Urinary bladder (tissue), 3 donors: ENCODE measurements at regions not wholly inside any gene's neighbourhood (a gene's known extent, or its start where the extent isn't known, plus 50 kb on each side); places are given as distances from the start of the nearest gene placed in this dataset.
"Not testable (repeated sequence)": the region's sequence is repeated elsewhere in the genome, so short reads cannot be mapped to it uniquely, and the experiment has no call there.

Experiments used
- DNase-seq: peaks from one replicate; pipeline ENCODE4 v3.0.0-alpha.2; 2015; ENCODE audit errors: extremely low spot score
- H3K27ac ChIP-seq: one replicate; pipeline ENCODE4 v1.5.1; 2013; ENCODE audit warnings: low read depth, mild to moderate bottlenecking, moderate library complexity
- H3K36me3 ChIP-seq: one replicate; pipeline ENCODE4 v1.6.1; 2013; ENCODE audit warnings: mild to moderate bottlenecking, moderate library complexity; ENCODE audit not compliant: insufficient read depth
- H3K4me1 ChIP-seq: one replicate; pipeline ENCODE4 v1.6.1; 2013; ENCODE audit warnings: mild to moderate bottlenecking, moderate library complexity; ENCODE audit not compliant: insufficient read depth
- H3K4me3 ChIP-seq: one replicate; pipeline ENCODE4 v1.5.1; 2013; ENCODE audit warnings: low read depth, low read length
- WGBS: extraction: QIAGEN DNeasy Blood & Tissue Kit; methylation state at CpG from one replicate; pipeline ENCODE4 v1.1.7; 2013; 5-methylcytosine and 5-hydroxymethylcytosine counted together
- donor health status: healthy with polysubstance abuse.
- donor health status: healthy.

DNA sequence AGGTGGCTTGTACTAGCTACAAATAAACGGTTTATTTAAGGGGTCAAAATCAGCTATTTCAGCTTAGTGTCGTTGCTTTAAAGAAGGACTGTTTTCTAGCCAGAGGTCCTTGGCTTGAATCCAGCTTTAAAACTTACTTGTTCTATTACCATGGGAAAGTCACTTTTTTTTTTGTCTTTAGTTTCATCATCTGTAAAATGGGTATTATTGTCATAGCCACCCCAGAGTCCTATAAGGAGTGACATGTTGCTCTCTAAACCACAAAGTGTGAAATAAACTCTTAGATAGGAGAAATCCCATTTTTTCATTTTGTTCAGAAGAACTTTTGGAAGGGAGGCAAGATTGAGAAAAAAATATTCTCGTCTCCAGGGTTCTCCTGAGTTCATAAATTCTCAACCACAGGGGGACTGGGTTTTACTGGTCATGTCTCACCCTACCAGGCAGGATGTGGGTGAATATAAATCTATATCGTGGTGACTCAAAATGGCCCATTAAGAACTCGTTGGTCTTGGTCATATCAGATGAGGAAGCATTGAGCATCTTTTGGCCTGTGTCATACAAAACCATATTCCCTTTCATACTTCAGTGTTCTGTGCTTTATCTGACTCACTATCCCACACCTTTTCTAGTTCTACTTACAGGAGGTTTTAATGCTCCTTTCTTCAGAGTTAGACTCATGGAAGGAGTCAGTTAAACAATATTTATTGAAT lies 202.7 kb upstream of the NR3C1 start:
- no peaks in the 10 kb centered on the region for H3K36me3 ChIP-seq
- H3K27ac ChIP-seq = no peak overlapping the region
- no peak for DNase-seq
- H3K4me1 ChIP-seq = no peaks in the 10 kb centered on the region
- no peak overlapping the region for H3K4me3 ChIP-seq
- 58% methylated on average over 5 of the region's 5 CpGs for WGBS

DNA sequence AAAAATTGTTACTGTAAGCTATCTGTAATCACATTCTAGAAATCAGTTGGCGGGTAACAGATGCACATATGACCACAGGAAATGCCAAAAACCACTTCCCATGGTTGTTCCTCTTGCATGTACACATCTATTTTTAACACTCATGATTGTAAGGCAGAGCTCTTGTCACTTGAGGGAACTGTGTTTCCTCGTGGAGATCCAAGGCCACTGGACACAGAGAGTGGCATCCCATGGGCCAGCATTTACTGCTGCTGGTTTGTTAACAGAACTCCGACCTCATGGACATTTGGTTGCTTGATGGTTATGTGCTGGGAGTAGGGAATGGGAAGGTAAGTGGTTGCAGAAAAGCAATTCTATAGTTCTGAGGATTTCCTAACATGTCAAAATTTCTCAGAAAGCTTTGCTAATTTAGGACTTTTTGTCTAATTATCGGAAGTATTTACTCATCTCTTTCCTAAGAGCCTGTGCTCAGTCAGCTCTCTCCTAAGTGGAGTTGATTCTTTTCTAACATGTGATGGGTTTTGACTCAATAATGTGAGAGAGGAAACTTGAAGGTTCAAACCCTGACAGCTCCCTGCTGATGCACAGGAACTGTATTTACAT lies 202.0 kb upstream of the NR3C1 start:
- H3K36me3 ChIP-seq = no peaks in the 10 kb centered on the region
- no peak overlapping the region for H3K27ac ChIP-seq
- WGBS = 62% methylated on average over 4 of the region's 4 CpGs
- H3K4me3 ChIP-seq = no peak overlapping the region
- no peaks in the 10 kb centered on the region for H3K4me1 ChIP-seq
- no peak for DNase-seq

DNA sequence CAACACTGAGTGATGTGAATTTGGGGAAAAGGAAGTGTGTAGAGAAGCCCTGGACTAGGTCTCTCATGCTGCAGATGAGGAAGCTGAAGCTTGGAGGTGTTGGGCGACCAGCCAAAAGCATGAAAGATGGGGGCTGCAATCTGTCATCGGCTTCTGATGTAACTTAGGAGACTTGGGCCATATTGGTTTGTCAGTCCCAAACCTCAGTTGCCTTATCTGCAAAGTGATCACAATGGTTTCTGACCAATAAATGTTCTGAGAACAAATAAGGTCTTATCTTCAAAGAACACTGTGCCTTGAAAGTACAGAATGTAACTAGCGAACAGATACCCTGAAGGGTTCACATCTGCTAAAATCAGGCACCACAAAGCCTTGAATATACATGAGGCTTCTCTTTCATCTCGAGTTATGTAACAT lies 198.4 kb upstream of the NR3C1 start:
- no peaks in the 10 kb centered on the region for H3K4me1 ChIP-seq
- WGBS = 88% methylated on average over 4 of the region's 4 CpGs
- H3K36me3 ChIP-seq = no peaks in the 10 kb centered on the region
- no peak overlapping the region for H3K27ac ChIP-seq
- no peak overlapping the region for H3K4me3 ChIP-seq
- no peak for DNase-seq

DNA sequence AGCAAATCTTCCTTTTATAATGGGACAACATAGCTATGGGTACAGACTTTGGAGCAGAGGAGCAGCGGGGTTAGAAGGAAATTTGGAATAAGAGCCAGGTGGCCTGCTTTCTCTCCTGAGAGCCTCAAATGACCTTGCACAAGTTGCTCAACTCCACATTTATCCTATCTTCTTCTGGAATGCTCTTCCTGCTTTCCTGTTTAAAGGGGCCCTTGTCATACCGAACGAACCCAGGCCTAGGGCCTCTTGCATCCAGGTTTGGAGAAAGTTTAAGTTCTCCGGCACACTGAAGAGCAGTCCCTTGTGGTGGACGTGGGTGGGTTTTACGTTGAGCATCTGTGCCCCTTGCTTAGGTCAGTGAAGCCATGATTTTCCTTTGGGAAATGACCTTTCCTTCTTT lies 197.9 kb upstream of the NR3C1 start:
- H3K4me1 ChIP-seq = no peaks in the 10 kb centered on the region
- WGBS = 89% methylated on average over 6 of the region's 6 CpGs
- no peak overlapping the region for H3K27ac ChIP-seq

DNA sequence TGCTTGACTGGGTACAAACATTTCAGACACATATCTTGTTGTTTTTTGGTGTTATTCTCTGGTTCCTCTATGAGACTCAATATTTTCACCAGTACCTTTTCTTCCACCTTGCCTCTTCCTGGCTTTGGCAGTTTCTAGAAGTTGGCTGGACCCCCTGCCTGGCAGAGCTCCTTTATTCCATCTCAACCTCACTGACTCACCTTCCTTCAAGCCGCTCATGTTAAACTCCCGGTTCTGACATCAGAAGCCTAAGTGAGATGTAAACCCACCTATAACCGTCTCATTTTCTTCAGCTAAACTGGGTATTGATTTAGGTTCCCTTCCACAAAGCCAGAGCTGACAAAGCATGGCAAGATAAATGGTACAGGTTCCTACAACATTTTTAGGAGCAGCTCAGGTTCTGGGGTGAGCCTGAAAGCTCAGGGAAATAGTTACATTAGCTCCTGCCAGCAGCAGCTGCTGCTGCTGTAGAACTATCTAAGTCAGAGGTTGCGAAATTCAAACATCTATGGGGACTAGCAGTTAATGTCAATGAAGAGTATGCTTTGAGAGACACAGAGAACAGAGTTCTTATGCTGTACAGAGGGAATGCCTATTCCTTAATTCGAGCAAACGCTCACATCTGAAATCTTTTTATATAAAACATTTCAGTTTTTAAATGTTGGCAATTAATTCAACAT lies 197.1 kb upstream of the NR3C1 start:
- WGBS = 87% methylated on average over 6 of the region's 6 CpGs

More for the DNA sequence above, 197.9 kb upstream of the NR3C1 start:
- no peak for DNase-seq
- H3K4me3 ChIP-seq = no peak overlapping the region
- no peaks in the 10 kb centered on the region for H3K36me3 ChIP-seq

DNA sequence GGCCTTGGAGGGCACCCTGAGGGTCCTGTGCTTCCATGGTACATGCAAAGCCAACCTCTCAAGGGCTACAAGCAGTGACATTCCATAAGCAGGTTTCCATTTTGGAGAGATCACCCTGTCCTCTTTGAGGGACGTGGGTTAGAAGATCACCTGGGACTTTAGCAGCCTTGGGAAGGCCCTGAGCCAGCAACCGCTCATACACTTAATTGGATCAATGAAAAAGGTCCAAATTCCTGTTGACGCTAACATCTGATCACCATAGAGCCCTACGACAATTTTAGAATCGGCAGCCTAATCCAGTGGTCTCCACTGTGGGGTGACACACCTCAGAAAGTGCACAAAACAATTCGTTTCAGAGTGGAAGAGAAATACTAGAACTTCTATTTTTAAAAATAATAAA lies 196.0 kb upstream of the NR3C1 start:
- 94% methylated on average over 6 of the region's 6 CpGs for WGBS
- DNase-seq = no peak

More for the DNA sequence above, 197.1 kb upstream of the NR3C1 start:
- Histone ChIP-seq H3K4me1 (no peaks in the 10 kb centered on the region), H3K4me3 (no peak overlapping the region), H3K27ac (no peak overlapping the region), H3K36me3 (no peaks in the 10 kb centered on the region)
- no peak for DNase-seq

DNA sequence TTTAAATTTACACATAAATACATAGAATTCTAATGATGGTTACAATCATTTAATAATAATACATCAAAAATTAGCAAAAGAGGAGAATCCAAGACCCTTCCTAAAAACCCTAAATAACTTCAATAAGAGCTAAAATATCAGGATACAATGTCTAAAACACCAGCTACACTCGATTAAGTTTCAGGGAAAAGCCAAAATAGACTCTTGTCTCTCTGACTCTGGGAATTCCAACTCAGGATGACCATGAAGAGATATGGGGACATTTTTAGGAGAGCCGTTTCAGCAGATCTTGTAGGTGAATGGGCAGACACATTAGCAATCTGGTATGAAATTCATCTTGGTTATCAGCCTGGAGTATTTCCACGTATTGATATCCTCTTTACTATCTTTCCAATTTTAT lies 193.3 kb upstream of the NR3C1 start:
- WGBS = 98% methylated on average over 3 of the region's 3 CpGs
- DNase-seq = no peak
- Histone ChIP-seq H3K27ac (no peak overlapping the region), H3K4me3 (no peak overlapping the region), H3K36me3 (no peaks in the 10 kb centered on the region), H3K4me1 (no peaks in the 10 kb centered on the region)

More for the DNA sequence above, 196.0 kb upstream of the NR3C1 start:
- no peaks in the 10 kb centered on the region for H3K4me1 ChIP-seq
- no peaks in the 10 kb centered on the region for H3K36me3 ChIP-seq
- H3K4me3 ChIP-seq = no peak overlapping the region
- H3K27ac ChIP-seq = no peak overlapping the region

DNA sequence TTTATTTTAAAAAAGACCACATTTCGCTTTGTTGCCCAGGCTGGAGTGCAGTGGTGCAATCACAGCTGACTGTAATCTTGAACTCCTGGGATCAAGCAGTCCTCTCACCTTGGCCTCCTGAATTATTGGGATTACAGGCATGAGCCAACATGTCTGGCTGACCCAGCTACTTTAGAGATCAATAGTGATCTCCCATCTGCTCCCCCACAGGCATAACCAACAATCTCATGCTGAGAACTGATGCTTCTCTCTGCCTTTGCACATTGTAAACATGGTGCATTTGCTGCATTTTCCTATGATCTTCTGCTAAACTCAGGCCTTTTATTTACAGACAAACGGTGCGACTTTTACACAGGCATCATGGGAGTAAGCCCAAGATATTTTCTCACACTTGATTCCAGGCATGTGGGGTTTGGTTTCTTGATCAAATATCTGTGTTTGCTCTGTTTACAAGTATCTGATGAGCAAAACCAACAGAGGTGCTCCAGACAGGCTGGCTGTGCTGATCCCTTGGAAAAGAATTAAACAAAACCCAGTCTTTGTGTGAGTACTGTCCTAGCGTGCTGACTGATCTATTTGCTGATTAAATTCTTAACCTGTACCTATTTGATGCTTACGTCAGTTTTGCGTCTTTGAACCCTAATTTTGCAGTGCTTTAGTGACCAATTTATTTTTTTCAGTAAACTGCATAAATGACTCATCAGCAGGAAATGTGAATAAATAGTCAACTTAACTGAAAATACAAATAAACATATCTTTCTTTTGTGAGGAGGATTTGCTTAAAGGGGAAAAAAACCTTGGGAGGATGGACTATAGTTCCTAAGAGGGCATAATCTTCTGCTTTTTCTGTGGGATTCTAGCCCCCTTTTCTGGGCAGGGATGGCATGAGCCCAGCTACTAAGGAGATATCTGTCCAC lies 191.7 kb upstream of the NR3C1 start:
- Histone ChIP-seq H3K4me1 (no peaks in the 10 kb centered on the region), H3K4me3 (no peak overlapping the region), H3K27ac (no peak overlapping the region), H3K36me3 (no peaks in the 10 kb centered on the region)
- WGBS = 68% methylated on average over 6 of the region's 6 CpGs
- DNase-seq = peak; percentile 28

DNA sequence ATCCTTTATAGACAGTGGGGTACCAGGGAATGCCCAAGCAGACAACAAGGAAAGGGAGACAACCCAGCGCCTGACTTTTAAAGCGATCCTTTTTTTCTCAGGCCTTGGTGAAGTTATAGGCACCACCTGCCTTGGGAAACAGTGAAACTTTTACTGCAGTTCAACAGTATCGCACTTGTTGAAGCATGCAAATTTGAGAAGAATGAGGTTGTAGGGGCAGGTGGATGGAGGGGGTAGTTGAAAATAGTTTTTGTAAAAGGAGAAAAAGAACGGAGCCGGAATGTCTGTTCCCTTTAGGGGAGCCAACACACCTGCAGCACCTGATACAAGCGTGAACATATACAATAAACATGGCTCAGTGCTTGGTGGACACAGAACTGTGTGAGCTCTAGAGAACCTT lies 190.2 kb upstream of the NR3C1 start:
- DNase-seq = no peak
- 82% methylated on average over 6 of the region's 6 CpGs for WGBS
- peaks cover 1% of the 10 kb centered on the region for H3K4me1 ChIP-seq
- H3K27ac ChIP-seq = no peak overlapping the region
- no peaks in the 10 kb centered on the region for H3K36me3 ChIP-seq
- no peak overlapping the region for H3K4me3 ChIP-seq

DNA sequence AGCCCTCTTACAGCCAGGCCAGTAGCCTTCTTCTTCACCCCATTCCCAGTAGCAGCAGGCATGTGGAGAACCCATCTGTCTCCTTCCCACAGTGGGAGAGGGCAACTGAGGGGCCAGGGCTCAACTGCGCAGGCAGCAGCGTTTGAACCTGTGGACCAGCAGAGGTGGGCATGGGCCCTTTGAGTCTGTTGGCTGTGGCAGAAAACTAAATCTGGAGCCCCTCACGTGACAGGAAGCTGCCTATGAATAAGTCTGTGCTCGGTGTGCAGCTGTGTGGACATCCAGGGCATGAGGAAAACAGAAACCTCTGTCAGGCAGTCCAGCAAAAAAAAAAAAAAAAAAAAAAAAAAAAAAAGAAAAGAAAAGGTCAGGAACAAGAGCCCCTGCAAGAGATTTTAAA lies 189.2 kb upstream of the NR3C1 start:
- Histone ChIP-seq H3K4me3 (no peak overlapping the region), H3K27ac (no peak overlapping the region), H3K36me3 (no peaks in the 10 kb centered on the region), H3K4me1 (peaks cover 1% of the 10 kb centered on the region)
- WGBS = 57% methylated on average over 4 of the region's 4 CpGs
- no peak for DNase-seq

DNA sequence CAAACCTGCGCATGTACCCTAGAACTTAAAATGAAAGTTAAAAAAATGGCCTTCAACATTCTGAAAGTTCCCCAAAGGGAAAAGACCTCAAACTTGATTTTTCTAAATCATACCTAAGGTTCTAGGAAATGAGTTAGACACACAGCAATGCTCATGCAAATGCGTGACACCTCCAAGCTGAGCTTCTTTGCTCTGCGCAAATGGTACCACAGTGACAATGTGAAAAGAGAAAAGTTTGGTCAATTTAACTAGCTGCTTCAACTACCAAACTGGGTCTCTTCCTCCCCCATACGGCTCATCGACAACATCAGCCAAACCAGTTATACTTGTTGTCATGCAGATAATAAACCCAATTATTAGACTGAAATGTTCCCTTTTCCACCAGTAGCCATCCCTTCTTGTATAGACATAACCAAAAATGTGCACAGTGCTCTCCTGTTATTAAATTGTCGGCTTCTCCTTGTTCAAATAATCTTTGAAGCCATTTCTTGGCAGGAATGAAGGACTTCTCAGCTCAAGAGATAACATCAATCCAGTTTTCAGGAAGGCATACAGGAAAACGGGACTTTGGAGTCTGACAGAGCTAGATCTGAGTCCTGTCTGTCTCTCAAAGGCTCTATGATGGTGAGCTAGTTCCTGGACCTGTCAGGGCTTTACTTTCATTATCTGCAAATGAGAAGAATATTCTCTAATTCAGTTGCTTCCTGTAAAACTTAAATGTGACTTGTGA lies 185.6 kb upstream of the NR3C1 start:
- WGBS = 77% methylated on average over 7 of the region's 7 CpGs

DNA sequence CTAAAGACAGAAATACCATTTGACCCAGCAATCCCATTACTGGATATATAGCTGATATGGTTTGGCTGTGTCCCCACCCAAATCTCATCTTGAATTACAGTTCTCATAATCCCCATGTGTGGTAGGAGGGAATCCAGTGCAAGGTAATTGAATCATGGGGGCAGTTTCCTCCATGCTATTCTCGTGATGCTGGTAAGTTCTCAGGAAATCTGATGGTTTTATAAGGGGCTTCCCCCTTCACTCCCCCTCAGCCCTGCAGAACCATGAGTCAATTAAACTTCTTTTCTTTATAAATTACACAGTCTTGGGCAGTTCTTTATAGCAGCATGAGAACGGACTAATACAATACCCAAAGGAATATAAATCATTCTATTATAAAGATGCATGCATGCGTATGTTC lies 184.6 kb upstream of the NR3C1 start:
- H3K27ac ChIP-seq, H3K4me1 ChIP-seq, DNase-seq, H3K4me3 ChIP-seq, H3K36me3 ChIP-seq: not testable (repeated sequence)
- WGBS = 90% methylated on average over 3 of the region's 3 CpGs

More for the DNA sequence above, 185.6 kb upstream of the NR3C1 start:
- H3K27ac ChIP-seq = no peak overlapping the region
- H3K4me1 ChIP-seq = peaks cover 1% of the 10 kb centered on the region
- no peak overlapping the region for H3K4me3 ChIP-seq
- no peak for DNase-seq
- no peaks in the 10 kb centered on the region for H3K36me3 ChIP-seq
